ENCODE measurements at regions not wholly inside any gene's neighbourhood (a gene's known extent, or its start where the extent isn't known, plus 50 kb on each side); places are given as distances from the start of the nearest gene placed in this dataset.

- intact Hi-C loops (cut with DNase I) = no loop called here
- Histone ChIP-seq H3K27ac (ENCODE audit: low read length) (no peak overlapping the region), H3K4me3 (ENCODE audit: low read length) (no peak overlapping the region), H3K4me1 (ENCODE audit: control insufficient read depth, insufficient read depth, low read length) (no peaks in the 10 kb centered on the region), H3K27me3 (ENCODE audit: control insufficient read depth, insufficient read depth) (no peaks in the 10 kb centered on the region), H3K9me3 (ENCODE audit: control insufficient read depth, low read length) (no peaks in the 10 kb centered on the region)
- ATAC-seq = no peak
- WGBS = 49% methylated on average over 2 of the region's 2 CpGs
- no peak for DNase-seq
Observed at GRCh38 chrX:147832707-147833348, 78.9 kb upstream of the FMR1 start.

GRCh38 chrX:147838465-147839131 lies 73.1 kb upstream of the FMR1 start:
- ATAC-seq (no peak), DNase-seq (no peak)
- no peaks in the 10 kb centered on the region for H3K27me3 ChIP-seq (ENCODE audit: control insufficient read depth, insufficient read depth)
- H3K4me3 ChIP-seq (ENCODE audit: low read length) = no peak overlapping the region
- H3K4me1 ChIP-seq (ENCODE audit: control insufficient read depth, insufficient read depth, low read length) = no peaks in the 10 kb centered on the region
- intact Hi-C loops (cut with DNase I) = no loop called here
- H3K9me3 ChIP-seq (ENCODE audit: control insufficient read depth, low read length) = no peaks in the 10 kb centered on the region
- H3K27ac ChIP-seq (ENCODE audit: low read length) = no peak overlapping the region
- WGBS = 41% methylated on average over 1 of the region's 1 CpG

DNA sequence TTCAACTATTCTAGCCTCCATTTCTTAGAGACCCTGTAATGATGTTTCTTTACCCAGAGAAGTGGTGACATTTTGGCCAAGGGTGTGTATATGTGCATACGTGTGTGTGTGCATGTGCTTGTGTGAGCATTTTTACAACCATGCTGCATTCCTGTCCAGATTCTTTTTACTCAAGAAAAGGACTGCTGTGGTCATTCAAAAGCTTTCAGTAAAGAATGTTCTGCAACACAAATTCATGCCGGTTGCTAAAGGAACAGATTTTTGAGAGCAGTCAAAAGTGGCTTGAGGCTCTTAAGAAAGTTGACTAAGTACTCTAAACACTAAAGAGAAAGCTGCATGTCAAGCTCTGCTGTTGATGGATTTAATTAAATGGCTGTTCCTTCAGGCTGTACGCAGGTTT lies 65.0 kb upstream of the FMR1 start:
- 57% methylated on average over 3 of the region's 3 CpGs for WGBS

GRCh38 chrX:147847999-147848398 lies 63.7 kb upstream of the FMR1 start:
- DNase-seq = peak in 1 of 3 donors; percentile 20

More for the DNA sequence above, 65.0 kb upstream of the FMR1 start:
- Histone ChIP-seq H3K27ac (ENCODE audit: low read length) (no peak overlapping the region), H3K4me1 (ENCODE audit: control insufficient read depth, insufficient read depth, low read length) (no peaks in the 10 kb centered on the region), H3K27me3 (ENCODE audit: control insufficient read depth, insufficient read depth) (no peaks in the 10 kb centered on the region), H3K4me3 (ENCODE audit: low read length) (no peak overlapping the region), H3K9me3 (ENCODE audit: control insufficient read depth, low read length) (no peaks in the 10 kb centered on the region)
- intact Hi-C loops (cut with DNase I) = no loop called here
- ATAC-seq (no peak), DNase-seq (no peak)

GRCh38 chrX:147848543-147849443 lies 62.9 kb upstream of the FMR1 start:
- H3K27ac ChIP-seq (ENCODE audit: low read length) = no peak overlapping the region
- H3K4me1 ChIP-seq (ENCODE audit: control insufficient read depth, insufficient read depth, low read length) = no peaks in the 10 kb centered on the region
- no peak overlapping the region for H3K4me3 ChIP-seq (ENCODE audit: low read length)
- DNase-seq (no peak), ATAC-seq (no peak)
- intact Hi-C loops (cut with DNase I) = no loop called here
- no peaks in the 10 kb centered on the region for H3K9me3 ChIP-seq (ENCODE audit: control insufficient read depth, low read length)
- WGBS = 51% methylated on average over 2 of the region's 2 CpGs
- H3K27me3 ChIP-seq (ENCODE audit: control insufficient read depth, insufficient read depth) = no peaks in the 10 kb centered on the region

More at GRCh38 chrX:147847999-147848398, 63.7 kb upstream of the FMR1 start:
- Histone ChIP-seq H3K27ac (ENCODE audit: low read length) (no peak overlapping the region), H3K9me3 (ENCODE audit: control insufficient read depth, low read length) (no peaks in the 10 kb centered on the region), H3K4me3 (ENCODE audit: low read length) (no peak overlapping the region), H3K27me3 (ENCODE audit: control insufficient read depth, insufficient read depth) (no peaks in the 10 kb centered on the region), H3K4me1 (ENCODE audit: control insufficient read depth, insufficient read depth, low read length) (no peaks in the 10 kb centered on the region)
- ATAC-seq = no peak
- 33% methylated on average over 7 of the region's 7 CpGs for WGBS
- intact Hi-C loops (cut with DNase I) = no loop called here

- Histone ChIP-seq H3K4me1 (ENCODE audit: control insufficient read depth, insufficient read depth, low read length) (no peaks in the 10 kb centered on the region), H3K4me3 (ENCODE audit: low read length) (no peak overlapping the region), H3K27ac (ENCODE audit: low read length) (no peak overlapping the region), H3K9me3 (ENCODE audit: control insufficient read depth, low read length) (no peaks in the 10 kb centered on the region), H3K27me3 (ENCODE audit: control insufficient read depth, insufficient read depth) (no peaks in the 10 kb centered on the region)
- no peak for ATAC-seq
- no peak for DNase-seq
- intact Hi-C loops (cut with DNase I) = no loop called here
- WGBS = 75% methylated on average over 3 of the region's 3 CpGs
Observed at GRCh38 chrX:147850875-147851274, 60.8 kb upstream of the FMR1 start.

GRCh38 chrX:147853701-147854100 lies 58.0 kb upstream of the FMR1 start:
- DNase-seq (no peak), ATAC-seq (no peak)
- Histone ChIP-seq H3K4me1 (ENCODE audit: control insufficient read depth, insufficient read depth, low read length) (no peaks in the 10 kb centered on the region), H3K27me3 (ENCODE audit: control insufficient read depth, insufficient read depth) (no peaks in the 10 kb centered on the region), H3K4me3 (ENCODE audit: low read length) (no peak overlapping the region), H3K27ac (ENCODE audit: low read length) (no peak overlapping the region), H3K9me3 (ENCODE audit: control insufficient read depth, low read length) (no peaks in the 10 kb centered on the region)
- intact Hi-C loops (cut with DNase I) = no loop called here
- 91% methylated on average over 2 of the region's 2 CpGs for WGBS

DNA sequence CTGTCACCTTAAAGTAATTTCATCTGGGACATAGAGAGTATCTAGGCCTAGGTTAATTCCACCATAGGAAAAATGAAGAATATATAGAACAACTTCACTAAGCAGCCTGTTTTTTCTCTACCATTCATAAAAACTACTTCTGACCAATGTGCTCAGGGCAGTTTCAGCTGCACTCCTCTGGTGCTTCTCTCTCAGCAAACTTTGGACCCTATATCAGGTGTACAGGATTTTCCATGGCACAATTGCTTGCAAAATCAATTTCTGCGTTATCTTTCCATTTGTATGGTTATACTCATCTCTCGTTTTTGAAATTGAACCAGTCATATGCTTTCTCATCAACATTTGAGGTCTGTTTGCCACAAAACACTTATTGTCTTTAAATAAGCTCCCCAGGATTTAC lies 52.1 kb upstream of the FMR1 start:
- ATAC-seq = no peak
- Histone ChIP-seq H3K9me3 (ENCODE audit: control insufficient read depth, low read length) (no peaks in the 10 kb centered on the region), H3K27ac (ENCODE audit: low read length) (no peak overlapping the region), H3K4me1 (ENCODE audit: control insufficient read depth, insufficient read depth, low read length) (no peaks in the 10 kb centered on the region), H3K4me3 (ENCODE audit: low read length) (no peak overlapping the region), H3K27me3 (ENCODE audit: control insufficient read depth, insufficient read depth) (no peaks in the 10 kb centered on the region)
- DNase-seq = no peak
- intact Hi-C loops (cut with DNase I) = no loop called here
- WGBS = 40% methylated on average over 2 of the region's 2 CpGs

Measured in right cardiac atrium (tissue), 5 donors.